22Rv1 (cell line): ENCODE measurements at regions not wholly inside any gene's neighbourhood (a gene's known extent, or its start where the extent isn't known, plus 50 kb on each side); places are given as distances from the start of the nearest gene placed in this dataset.

Source experiments
- CTCF ChIP-seq: fragments of 450-650 bp; IDR thresholded peaks from 2 replicates; pipeline ENCODE4 v1.5.1; 2017; ENCODE audit warnings: mild to moderate bottlenecking
- ZFX ChIP-seq: fragments of 450-650 bp; IDR thresholded peaks from 2 replicates; pipeline ENCODE4 v1.6.1; 2017; ENCODE audit warnings: antibody characterized with exemption, borderline replicate concordance

GRCh38 chr2:162945785-162946184 is 107.2 kb upstream of the KCNH7 start:
- TF ChIP-seq CTCF (no peak), ZFX (no peak)
